Endothelial cell of umbilical vein (primary cell): ENCODE measurements at regions not wholly inside any gene's neighbourhood (a gene's known extent, or its start where the extent isn't known, plus 50 kb on each side); places are given as distances from the start of the nearest gene placed in this dataset.

ENCODE experiments used
- BruUV-seq: library from RNA; stranded (reverse); fragments of 400-500 nt; replicated peaks from 2 replicates; lab custom pipeline; 2021; lab: Mats Ljungman, UMichigan
- CTCF ChIA-PET: fragments of 300-600, 350-600 bp; sonication (Branson Sonifier 250); formaldehyde crosslinking; loops from one replicate; lab custom pipeline; 2021; ENCODE audit warnings: antibody characterized with exemption, inconsistent platforms; lab: Charles Lee
- POLR2A ChIA-PET: fragments of 300-600, 350-600 bp; sonication (Branson Sonifier 250); formaldehyde crosslinking; loops from one replicate; lab custom pipeline; 2021; ENCODE audit warnings: antibody characterized with exemption, inconsistent platforms; lab: Charles Lee
- DNase-seq: peaks from one replicate; pipeline ENCODE4 v3.0.0-alpha.2; 2011; ENCODE audit warnings: low read depth, low spot score
- FAIRE-seq: peaks from 2 replicates; lab custom pipeline; 2011; peaks lifted over from hg19 to GRCh38; lab: Jason Lieb, UNC
- H2AFZ ChIP-seq: 2 replicates; pipeline ENCODE4 v1.6.0; 2012; ENCODE audit warnings: low read depth, low read length, control low read depth, inconsistent platforms
- H3K27ac ChIP-seq: 2 replicates; pipeline ENCODE4 v1.5.1; 2011; ENCODE audit warnings: low read depth, mild to moderate bottlenecking, control low read depth, low read length, moderate library complexity; ENCODE audit not compliant: insufficient read depth
- H3K27me3 ChIP-seq, 2 experiments: 2 replicates each; pipeline versions ENCODE4 v1.6.0 to v1.6.1; 2011; ENCODE audit warnings: low read length in 2 of 2, mixed read lengths in 1 of 2; ENCODE audit not compliant: control insufficient read depth in 2 of 2, insufficient read depth in 2 of 2
- H3K36me3 ChIP-seq, 2 experiments: 2 replicates in 1 of 2; 3 replicates in 1 of 2; pipeline ENCODE4 v1.5.1; 2011; ENCODE audit warnings: low read length in 2 of 2, mild to moderate bottlenecking in 1 of 2, moderate library complexity in 1 of 2; ENCODE audit not compliant: control insufficient read depth in 2 of 2, insufficient read depth in 2 of 2; ENCODE audit errors: extremely low read depth in 1 of 2
- H3K4me1 ChIP-seq: 3 replicates; pipeline ENCODE4 v1.5.1; 2011; ENCODE audit warnings: mild to moderate bottlenecking, low read length; ENCODE audit not compliant: control insufficient read depth, insufficient read depth; ENCODE audit errors: extremely low read depth
- H3K4me2 ChIP-seq: 2 replicates; pipeline ENCODE4 v1.6.1; 2011; ENCODE audit warnings: low read length, control low read depth, mixed read lengths; ENCODE audit not compliant: insufficient read depth
- H3K4me3 ChIP-seq, 3 experiments: fragments of 200-600 bp in 1 of 3; sonication (generic), shearing (Covaris generic) in 1 of 3; replicated peaks in 1 of 3; 2 replicates each; pipeline ENCODE4 v1.5.1; 2011 to 2016; ENCODE audit warnings: control low read depth in 3 of 3, low read length in 3 of 3, mild to moderate bottlenecking in 2 of 3, inconsistent platforms in 1 of 3, low read depth in 1 of 3, moderate library complexity in 1 of 3; ENCODE audit not compliant: insufficient read depth in 1 of 3
- H3K79me2 ChIP-seq: 2 replicates; pipeline ENCODE4 v1.6.0; 2012; ENCODE audit warnings: low read length, inconsistent platforms; ENCODE audit not compliant: control insufficient read depth, insufficient read depth
- H3K9ac ChIP-seq: replicated peaks from 2 replicates; pipeline ENCODE3; 2011; ENCODE audit warnings: low read length, control low read depth; ENCODE audit not compliant: insufficient read depth; ENCODE audit errors: extremely low read depth
- H3K9me1 ChIP-seq: replicated peaks from 3 replicates; pipeline ENCODE4 v1.6.0; 2011; ENCODE audit warnings: mild to moderate bottlenecking, low read length; ENCODE audit not compliant: control insufficient read depth, insufficient read depth; ENCODE audit errors: extremely low read depth
- H3K9me3 ChIP-seq: replicated peaks from 2 replicates; pipeline ENCODE4 v1.5.1; 2012; ENCODE audit warnings: low read length, inconsistent platforms; ENCODE audit not compliant: control insufficient read depth, insufficient read depth
- H4K20me1 ChIP-seq: replicated peaks from 2 replicates; pipeline ENCODE3; 2011; ENCODE audit warnings: mild to moderate bottlenecking, low read length; ENCODE audit not compliant: control insufficient read depth, insufficient read depth; ENCODE audit errors: extremely low read depth
- CTCF ChIP-seq, 2 donors: IDR thresholded peaks; 1 replicate in 1 of 2; 2 replicates in 1 of 2; pipeline ENCODE4 v1.5.1; 2011; ENCODE audit warnings: low read length in 2 of 2, mild to moderate bottlenecking in 2 of 2, moderate library complexity in 2 of 2, control low read depth in 1 of 2, inconsistent platforms in 1 of 2, low read depth in 1 of 2; ENCODE audit not compliant: insufficient read depth in 1 of 2; ENCODE audit errors: extremely low read depth in 1 of 2
- EZH2 ChIP-seq: IDR thresholded peaks from 2 replicates; pipeline ENCODE4 v1.6.1; 2012; ENCODE audit warnings: borderline replicate concordance, low read depth, mild to moderate bottlenecking, moderate library complexity, low read length, inconsistent platforms; ENCODE audit not compliant: severe bottlenecking
- FOS ChIP-seq: IDR thresholded peaks from 2 replicates; pipeline ENCODE4 v1.6.1; 2011; ENCODE audit warnings: mild to moderate bottlenecking, low read length, moderate library complexity, borderline replicate concordance; ENCODE audit not compliant: insufficient read depth
- GATA2 ChIP-seq: IDR thresholded peaks from 2 replicates; pipeline ENCODE4 v1.7.0; 2011; ENCODE audit warnings: low read depth, mild to moderate bottlenecking, moderate library complexity, mixed read lengths, low read length; ENCODE audit not compliant: insufficient read length, insufficient read depth
- JUN ChIP-seq: IDR thresholded peaks from 2 replicates; pipeline ENCODE4 v1.6.1; 2011; ENCODE audit warnings: borderline replicate concordance, low read depth; ENCODE audit not compliant: insufficient read length, insufficient read depth
- MAX ChIP-seq: IDR thresholded peaks from 2 replicates; pipeline ENCODE4 v1.6.1; 2011; ENCODE audit not compliant: insufficient read depth, insufficient read length
- MYC ChIP-seq: IDR thresholded peaks from one replicate; pipeline ENCODE4 v1.6.1; 2011; ENCODE audit warnings: mild to moderate bottlenecking, low read depth, low read length
- POLR2A ChIP-seq: IDR thresholded peaks from 2 replicates; pipeline ENCODE4 v1.6.1; 2012; ENCODE audit warnings: low read depth, mild to moderate bottlenecking, control low read depth, low read length
- POLR2AphosphoS5 ChIP-seq: IDR thresholded peaks from 2 replicates; pipeline ENCODE4 v1.6.1; 2012; ENCODE audit warnings: low read depth, mild to moderate bottlenecking, control low read depth, low read length, moderate library complexity; ENCODE audit not compliant: insufficient read depth
- dilution Hi-C: fragments of 300-500 bp; cut with MboI; formaldehyde crosslinking; loops from one replicate; pipeline ENCODE4 v1.15.0; 2019; ENCODE audit warnings: low sequenced_read_pairs; ENCODE audit not compliant: extremely low pct_ligation_motif_present
- intact Hi-C: fragments of 100-400 bp; cut with micrococcal nuclease; formaldehyde crosslinking; loops from one replicate; pipeline ENCODE4 v1.10.0; 2022

- CTCF ChIA-PET: no interaction called here
Observed at GRCh38 chr4:151553874-151554273, 144.9 kb downstream of the FHIP1A start.

GRCh38 chr4:151555151-151555945, 146.4 kb downstream of the FHIP1A start:
- POLR2A ChIA-PET: no interaction called here
- H3K27me3 ChIP-seq: peaks cover 1 to 18% of the 10 kb centered on the region in 2 experiments
- no peaks in the 10 kb centered on the region for H4K20me1 ChIP-seq
- no peaks in the 10 kb centered on the region for H3K4me1 ChIP-seq
- no peak overlapping the region for H3K27ac ChIP-seq
- FAIRE-seq (no peak), DNase-seq (no peak)
- CTCF ChIA-PET: no interaction called here
- intact Hi-C loops (no loop called here), dilution Hi-C loops (no loop called here)
- H3K4me3 ChIP-seq: no peak overlapping the region
- no peak for TF ChIP-seq POLR2AphosphoS5
- TF ChIP-seq POLR2A: no peak
- TF ChIP-seq FOS: no peak
- TF ChIP-seq JUN: no peak
- TF ChIP-seq EZH2: no peak
- no peak for TF ChIP-seq GATA2
- TF ChIP-seq CTCF (IDR thresholded peaks at IDR 0.05; ENCODE audit: extremely low read depth in 1 of 2, insufficient read depth in 1 of 2, low read depth in 1 of 2, low read length in 2 of 2): no peak
- TF ChIP-seq MAX: no peak
- TF ChIP-seq MYC: no peak
- BruUV-seq: no TSS peak
- H3K9me1 ChIP-seq: no peaks in the 10 kb centered on the region
- no peak overlapping the region for H2AFZ ChIP-seq
- H3K9me3 ChIP-seq: no peaks in the 10 kb centered on the region
- no peak overlapping the region for H3K4me2 ChIP-seq
- H3K36me3 ChIP-seq: no peaks in the 10 kb centered on the region
- H3K9ac ChIP-seq: no peak overlapping the region
- no peaks in the 10 kb centered on the region for H3K79me2 ChIP-seq

More at GRCh38 chr4:151553874-151554273, 144.9 kb downstream of the FHIP1A start:
- Histone ChIP-seq H3K79me2 (no peaks in the 10 kb centered on the region), H3K27ac (no peak overlapping the region), H4K20me1 (no peaks in the 10 kb centered on the region), H3K9ac (no peak overlapping the region), H3K4me1 (no peaks in the 10 kb centered on the region), H3K4me2 (no peak overlapping the region), H3K9me3 (no peaks in the 10 kb centered on the region), H2AFZ (no peak overlapping the region), H3K9me1 (no peaks in the 10 kb centered on the region), H3K36me3 (no peaks in the 10 kb centered on the region), H3K27me3 (peaks cover 0 to 11% of the 10 kb centered on the region in 2 experiments), H3K4me3 (no peak overlapping the region)
- intact Hi-C loops: no loop called here
- TF ChIP-seq POLR2A (no peak), JUN (no peak), FOS (no peak), EZH2 (no peak), MYC (no peak), POLR2AphosphoS5 (no peak)
- dilution Hi-C loops: no loop called here
- POLR2A ChIA-PET: no interaction called here
- no peak for DNase-seq
- no TSS peak for BruUV-seq
- FAIRE-seq: no peak
